Ovary (tissue), 3 donors: ENCODE measurements at regions not wholly inside any gene's neighbourhood (a gene's known extent, or its start where the extent isn't known, plus 50 kb on each side); places are given as distances from the start of the nearest gene placed in this dataset.

Experiments used
- EP300 ChIP-seq: sonication (generic); formaldehyde crosslinking; IDR thresholded peaks from one replicate; pipeline ENCODE4 v1.6.1; 2017; ENCODE audit warnings: antibody characterized with exemption
- POLR2A ChIP-seq: fragments of 450-650 bp; IDR thresholded peaks from one replicate; pipeline ENCODE4 v1.6.1; 2017; ENCODE audit warnings: antibody characterized with exemption, mild to moderate bottlenecking, moderate library complexity
- TF ChIP-seq, protein P1 (sequence below), 3 donors: fragments of 450-650 bp in 2 of 3; fragments of 200-600 bp in 1 of 3; IDR thresholded peaks; one replicate each; pipeline versions ENCODE4 v1.5.1 to v1.8.0; 2016 to 2022; ENCODE audit warnings: antibody characterized with exemption in 3 of 3, mild to moderate bottlenecking in 1 of 3
- donor health status: DM: no; HTN: no; CAD: no.

DNA sequence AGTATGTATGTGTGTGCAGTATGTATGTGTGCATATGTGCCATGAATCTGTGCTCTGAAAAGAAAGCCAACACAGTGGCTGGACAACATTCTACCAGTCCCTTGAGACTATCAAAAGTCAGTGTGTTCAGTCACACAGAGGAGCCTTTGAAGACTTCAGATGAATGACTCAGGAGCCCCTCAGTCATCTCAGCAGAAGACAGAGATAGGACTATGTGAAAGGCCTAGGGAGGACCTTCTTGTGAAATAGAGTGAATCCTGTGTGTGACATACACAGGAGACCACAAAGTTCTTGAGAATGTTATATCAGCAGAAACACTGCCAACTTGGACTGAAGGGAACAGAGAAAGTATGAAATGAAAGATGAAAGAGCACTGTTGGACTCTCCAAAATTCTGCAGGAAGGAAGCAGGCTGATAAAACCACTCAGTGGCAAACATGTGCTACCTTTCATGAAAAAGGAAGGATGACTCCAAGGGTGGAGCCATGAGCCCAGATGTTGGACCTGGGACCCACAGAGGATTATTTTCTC is 108.4 kb downstream of the METRNL start:
- TF ChIP-seq, protein P1, sequence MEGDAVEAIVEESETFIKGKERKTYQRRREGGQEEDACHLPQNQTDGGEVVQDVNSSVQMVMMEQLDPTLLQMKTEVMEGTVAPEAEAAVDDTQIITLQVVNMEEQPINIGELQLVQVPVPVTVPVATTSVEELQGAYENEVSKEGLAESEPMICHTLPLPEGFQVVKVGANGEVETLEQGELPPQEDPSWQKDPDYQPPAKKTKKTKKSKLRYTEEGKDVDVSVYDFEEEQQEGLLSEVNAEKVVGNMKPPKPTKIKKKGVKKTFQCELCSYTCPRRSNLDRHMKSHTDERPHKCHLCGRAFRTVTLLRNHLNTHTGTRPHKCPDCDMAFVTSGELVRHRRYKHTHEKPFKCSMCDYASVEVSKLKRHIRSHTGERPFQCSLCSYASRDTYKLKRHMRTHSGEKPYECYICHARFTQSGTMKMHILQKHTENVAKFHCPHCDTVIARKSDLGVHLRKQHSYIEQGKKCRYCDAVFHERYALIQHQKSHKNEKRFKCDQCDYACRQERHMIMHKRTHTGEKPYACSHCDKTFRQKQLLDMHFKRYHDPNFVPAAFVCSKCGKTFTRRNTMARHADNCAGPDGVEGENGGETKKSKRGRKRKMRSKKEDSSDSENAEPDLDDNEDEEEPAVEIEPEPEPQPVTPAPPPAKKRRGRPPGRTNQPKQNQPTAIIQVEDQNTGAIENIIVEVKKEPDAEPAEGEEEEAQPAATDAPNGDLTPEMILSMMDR (IDR thresholded peaks at IDR 0.05) = no peak
- no peak for TF ChIP-seq POLR2A
- no peak for TF ChIP-seq EP300
